GM12891 (cell line): ENCODE measurements at regions not wholly inside any gene's neighbourhood (a gene's known extent, or its start where the extent isn't known, plus 50 kb on each side); places are given as distances from the start of the nearest gene placed in this dataset.

Experiments
- POLR2A ChIP-seq: IDR thresholded peaks from 2 replicates; pipeline ENCODE4 v1.6.1; 2011; ENCODE audit warnings: low read depth, low read length, control low read depth
- POLR2AphosphoS5 ChIP-seq: IDR thresholded peaks from 2 replicates; pipeline ENCODE4 v1.6.1; 2011; ENCODE audit warnings: low read depth, low read length, control low read depth
- POU2F2 ChIP-seq: IDR thresholded peaks from 2 replicates; pipeline ENCODE4 v1.6.1; 2011; ENCODE audit warnings: low read depth, mild to moderate bottlenecking, control low read depth, low read length, moderate library complexity
- SPI1 ChIP-seq: IDR thresholded peaks from 2 replicates; pipeline ENCODE4 v1.6.1; 2011; ENCODE audit warnings: low read depth, low read length, control low read depth
- TAF1 ChIP-seq: IDR thresholded peaks from 2 replicates; pipeline ENCODE4 v1.6.1; 2011; ENCODE audit warnings: low read depth, low read length, control low read depth

DNA sequence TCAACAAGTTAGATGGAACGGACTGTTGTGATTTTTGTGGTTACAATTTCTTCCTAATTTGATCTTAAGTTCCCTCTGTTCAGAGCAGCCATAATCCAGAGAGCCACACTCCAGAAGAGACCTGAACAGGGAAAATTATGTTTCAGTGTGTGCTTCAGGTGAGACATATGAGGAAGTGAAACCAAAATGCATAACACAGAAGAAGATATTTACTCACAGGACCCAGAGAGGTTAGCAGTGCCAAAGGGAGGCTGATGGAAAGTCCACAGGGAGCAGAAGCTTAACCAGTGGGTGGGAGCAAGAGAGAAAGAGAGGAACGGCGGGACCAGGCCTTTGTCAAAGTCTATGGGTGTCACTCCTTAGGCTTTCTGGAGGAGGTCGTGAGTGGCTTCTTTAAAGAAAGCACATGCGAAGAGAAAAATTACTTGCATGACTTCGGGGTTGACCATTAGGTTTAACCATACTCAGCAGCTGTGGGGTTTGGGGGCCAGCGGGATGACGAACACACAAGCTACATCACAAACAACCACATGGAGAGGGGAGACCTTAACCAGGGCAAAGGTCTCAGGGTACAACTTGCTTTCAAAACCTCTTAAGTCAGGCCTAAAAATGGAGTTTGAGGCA lies 141.4 kb downstream of the MED10 start:
- TF ChIP-seq POLR2AphosphoS5 (no peak), POLR2A (no peak), SPI1 (peak; percentile 98), TAF1 (no peak), POU2F2 (no peak)
